RKO (cell line): ENCODE measurements at regions not wholly inside any gene's neighbourhood (a gene's known extent, or its start where the extent isn't known, plus 50 kb on each side); places are given as distances from the start of the nearest gene placed in this dataset.
"Not testable (repeated sequence)": the region's sequence is repeated elsewhere in the genome, so short reads cannot be mapped to it uniquely, and the experiment has no call there.

Source experiments
- DNase-seq: peaks from one replicate; pipeline ENCODE4 v3.0.0-alpha.2; 2016; ENCODE audit warnings: low spot score

DNA sequence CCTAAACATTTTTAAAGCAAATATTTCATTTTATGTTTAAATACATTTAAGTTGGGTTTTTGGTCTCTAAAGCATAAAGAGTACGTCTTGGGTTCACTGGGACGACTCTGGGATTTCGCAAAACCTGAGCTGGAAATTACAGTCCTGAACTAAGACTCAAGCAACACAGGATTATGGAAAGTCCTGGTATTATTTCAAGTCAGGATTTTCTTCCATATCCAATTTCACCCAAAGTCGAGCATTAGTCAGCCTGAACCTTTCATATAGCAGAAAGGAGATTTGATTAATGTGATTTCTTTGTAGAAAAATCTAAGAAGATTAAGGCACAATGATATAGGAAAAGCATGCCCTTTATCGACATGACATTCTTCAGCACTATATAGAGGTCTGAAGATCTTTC lies 100.0 kb downstream of the MTERF1 start:
- DNase-seq: no peak

DNA sequence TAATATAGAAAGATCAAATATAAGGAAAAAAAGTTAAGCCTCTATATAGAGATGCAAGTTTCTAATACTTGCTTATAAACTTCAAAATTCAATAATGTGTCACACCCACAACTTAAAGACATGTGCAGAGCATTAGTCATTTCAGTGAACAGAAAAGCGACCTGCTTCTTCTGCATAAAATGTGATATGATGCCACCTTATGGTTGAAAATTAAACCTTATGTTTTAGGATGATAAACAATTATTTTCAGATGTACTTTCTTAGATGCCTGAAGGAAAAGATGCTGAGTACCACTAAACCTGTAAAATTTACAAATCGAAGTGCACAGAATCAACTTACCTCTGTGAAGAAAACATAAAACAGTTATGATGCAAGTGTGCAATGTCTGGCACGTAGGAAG lies 96.0 kb downstream of the MTERF1 start:
- DNase-seq: peak; percentile 91

DNA sequence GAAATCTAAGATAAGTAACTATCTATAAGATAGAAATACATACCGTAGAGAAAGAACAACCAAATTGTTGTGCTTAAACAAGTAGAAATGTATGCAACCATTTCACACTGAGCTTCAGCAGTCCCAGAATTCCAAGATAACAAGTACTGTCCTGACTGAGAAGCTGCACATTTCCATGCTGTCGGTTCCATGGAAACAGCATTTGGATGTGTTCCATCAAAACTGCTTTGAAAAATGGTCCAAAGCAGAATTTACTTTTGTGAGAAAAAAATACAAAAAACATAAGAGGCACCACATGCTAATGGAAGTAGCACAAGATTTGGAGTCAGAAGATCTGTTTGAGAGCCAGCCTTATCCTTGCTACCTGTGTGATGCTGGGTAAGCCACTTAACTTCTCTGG lies 92.6 kb downstream of the MTERF1 start:
- DNase-seq: no peak

DNA sequence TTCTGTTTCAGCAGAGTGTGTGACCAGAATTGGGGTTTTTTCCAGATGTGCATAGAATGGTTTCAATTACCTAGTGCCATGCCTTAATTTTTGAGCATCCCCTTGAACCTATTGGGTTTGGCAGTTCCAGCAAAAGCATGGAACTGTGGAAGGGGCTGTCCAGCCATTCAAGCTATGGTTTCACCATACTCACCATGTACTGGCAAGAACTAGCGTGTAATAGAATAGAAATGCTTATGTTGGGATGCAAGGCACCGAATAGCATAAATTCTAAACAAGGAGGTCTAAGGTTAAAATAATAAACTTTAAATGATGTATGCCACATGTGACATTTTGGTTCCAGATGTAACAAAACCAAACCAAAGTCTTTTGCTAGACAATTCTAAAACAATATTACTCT lies 91.4 kb downstream of the MTERF1 start:
- DNase-seq: no peak

DNA sequence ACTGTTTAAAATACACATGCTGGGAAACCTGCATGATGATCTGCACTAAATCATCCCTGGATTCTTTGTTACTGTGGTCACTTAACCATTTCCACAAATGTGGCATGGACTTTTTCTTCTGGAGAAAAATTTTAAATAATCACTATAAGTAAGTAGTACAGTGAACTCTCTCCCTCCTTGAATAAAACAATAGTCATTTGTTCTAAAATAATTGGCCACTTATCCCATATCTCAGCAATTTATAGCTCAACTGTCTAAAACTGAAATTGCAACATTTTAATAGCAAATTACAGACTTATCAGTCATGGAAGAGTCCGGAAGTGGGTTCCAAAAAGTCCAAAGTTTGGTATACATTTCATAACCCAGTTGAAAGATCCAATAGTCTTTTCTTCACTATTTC lies 90.9 kb downstream of the MTERF1 start:
- DNase-seq: no peak

DNA sequence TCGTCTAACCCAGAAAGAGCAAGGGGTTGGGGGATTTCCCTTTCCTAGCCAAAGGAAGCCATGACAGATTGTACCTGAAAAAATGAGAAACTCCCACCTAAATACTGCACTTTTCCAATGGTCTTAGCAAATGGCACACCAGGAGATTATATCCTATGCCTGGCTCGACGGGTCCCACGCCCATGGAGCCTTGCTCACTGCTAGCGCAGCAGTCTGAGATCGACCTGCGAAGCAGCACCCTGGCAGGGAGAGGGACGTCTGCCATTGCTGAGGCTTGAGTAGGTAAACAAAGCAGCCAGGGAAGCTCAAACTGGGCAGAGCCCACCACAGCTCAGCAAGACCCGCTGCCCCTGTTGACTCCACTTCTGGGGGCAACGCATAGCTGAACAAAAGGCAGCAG lies 89.9 kb downstream of the MTERF1 start:
- not testable (repeated sequence) for DNase-seq

DNA sequence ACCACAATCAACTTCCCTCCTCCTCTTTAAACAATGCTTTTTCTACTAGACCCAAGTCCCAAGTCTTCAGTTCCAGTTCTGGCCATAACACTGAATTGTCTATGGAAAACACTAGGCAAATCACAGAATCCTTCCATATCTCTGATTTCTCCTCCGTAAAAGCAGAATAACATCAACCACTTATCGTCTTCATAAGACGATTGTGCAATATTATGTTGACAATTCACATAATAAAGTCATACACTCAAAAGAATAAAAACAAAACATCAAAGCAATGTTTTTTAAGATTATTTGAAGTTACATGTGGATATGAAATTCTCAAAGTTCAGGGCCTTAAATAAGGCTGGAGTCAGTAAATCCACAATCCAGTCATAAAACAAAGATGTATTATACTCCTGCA lies 84.4 kb downstream of the MTERF1 start:
- DNase-seq: no peak

DNA sequence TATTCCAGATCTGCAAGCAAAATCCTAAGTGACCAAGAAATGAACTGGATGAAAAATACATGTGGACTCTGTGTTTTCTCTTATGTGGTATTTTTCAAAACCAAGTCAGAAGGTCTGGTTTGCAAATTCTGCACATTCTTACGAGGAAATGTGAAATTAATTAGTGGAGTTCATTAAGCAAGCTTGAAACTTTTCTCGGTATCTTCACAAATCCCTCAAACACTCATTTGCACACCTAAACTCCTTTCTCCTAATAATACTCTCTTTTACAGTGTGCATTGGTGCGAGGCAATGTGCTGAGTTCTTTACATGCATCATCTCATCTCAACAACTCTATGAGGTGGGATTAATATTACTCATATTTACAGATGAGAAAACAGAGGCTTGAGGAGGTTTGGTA lies 82.1 kb downstream of the MTERF1 start:
- DNase-seq: no peak

DNA sequence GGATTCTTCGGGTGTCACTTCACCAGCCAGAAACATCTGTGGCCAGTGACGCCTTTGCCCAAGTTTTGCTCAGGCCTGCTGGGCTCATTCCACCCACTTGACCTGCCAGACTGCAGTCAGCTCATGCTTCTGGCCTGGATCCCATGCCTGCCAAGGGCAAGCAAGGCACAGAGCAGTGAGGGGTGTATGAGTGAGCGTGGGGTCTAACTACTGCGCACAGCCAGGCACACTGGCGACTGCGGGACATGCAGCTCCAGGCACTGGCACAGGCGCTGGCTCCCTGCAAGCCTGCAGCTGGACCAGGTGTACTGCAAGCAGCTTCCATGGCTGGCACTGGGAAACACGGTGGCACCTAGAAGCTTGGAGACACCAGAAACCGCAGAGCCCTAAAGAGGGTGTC lies 80.1 kb downstream of the MTERF1 start:
- no peak for DNase-seq

DNA sequence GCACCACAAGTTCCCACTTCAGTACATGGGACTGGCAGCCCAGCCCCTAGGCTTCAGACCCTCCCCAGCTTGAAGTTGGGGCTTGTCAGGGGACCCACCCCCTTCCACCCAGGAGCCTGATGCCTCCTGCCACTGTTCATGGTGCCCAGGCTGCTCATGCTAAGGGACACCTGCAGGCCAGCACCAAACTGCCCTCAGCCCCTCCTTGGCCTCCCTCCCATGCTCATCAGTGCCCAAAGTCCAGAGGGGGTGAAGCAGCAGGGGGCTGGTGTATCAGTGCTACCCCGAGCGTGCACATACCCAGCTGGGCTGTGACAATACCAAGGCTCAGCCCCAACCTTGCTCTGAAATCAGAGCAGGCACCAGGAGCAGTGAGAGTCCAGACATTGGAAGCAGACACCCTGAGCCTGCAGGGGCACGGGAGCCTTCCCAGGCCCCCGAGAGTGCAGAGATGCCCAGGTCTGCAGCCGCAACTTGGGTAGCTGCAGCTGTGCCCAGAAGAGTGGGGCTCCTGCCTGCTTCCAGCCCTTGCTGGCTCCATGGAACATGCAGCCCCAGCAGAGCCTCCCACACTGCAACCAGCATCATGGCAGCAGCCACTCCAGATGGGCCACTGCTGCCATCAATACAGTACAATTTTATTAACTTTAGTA lies 79.0 kb downstream of the MTERF1 start:
- DNase-seq: no peak

DNA sequence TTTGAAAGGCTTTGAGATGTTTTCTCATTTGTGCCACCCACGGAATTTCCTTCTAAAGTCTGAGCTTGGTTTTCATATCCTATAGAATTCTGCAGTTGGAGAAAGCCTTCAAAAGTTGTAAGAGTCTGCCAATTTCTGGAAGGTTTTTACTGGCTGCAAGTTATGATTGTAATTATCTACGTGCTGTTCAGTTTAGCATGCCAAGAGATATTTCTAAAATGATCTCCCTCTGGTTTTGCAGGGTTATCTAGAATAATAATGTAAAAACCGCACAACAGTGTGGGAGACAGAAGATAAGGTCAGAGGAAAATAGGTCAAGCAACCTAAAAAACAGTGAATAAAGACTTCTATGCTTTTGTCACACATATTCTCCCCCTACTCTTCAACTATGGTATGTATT lies 69.3 kb downstream of the MTERF1 start:
- DNase-seq: no peak

DNA sequence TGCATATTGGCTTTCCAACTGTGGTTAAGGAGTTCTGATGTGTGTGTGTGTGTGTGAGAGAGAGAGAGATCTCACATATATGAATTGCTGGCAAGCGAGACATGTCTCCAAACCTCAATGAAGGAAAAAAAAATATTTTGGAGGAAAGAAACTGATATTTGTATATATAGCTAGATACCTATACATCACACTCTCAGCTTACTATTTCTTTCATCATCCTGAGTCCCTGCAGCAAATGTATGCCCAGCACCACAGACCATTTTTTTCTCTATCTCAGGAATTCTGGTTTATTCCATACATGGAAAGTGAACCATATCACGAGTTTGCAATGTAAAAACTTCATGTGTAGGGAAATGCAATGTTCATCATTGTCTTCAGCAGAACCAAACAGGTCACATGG lies 68.9 kb downstream of the MTERF1 start:
- DNase-seq: no peak

DNA sequence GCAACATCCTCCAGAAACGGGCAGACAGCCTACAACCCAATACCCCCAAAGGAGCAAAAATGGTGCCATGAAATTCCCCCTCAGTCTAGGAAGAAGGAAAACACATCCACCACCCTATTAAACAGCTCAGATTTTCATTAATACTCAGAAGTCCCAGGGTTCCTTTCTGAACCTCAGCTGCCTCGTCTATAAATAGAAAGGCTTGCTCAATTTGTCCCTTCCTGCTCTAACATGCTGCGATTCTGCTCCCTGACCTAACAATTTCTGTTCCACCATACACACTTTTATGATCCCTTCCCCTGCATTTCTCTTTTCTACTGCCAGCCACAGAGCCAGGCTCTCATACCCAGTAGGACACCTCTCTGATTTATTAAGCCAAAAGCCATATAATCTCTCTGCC lies 68.1 kb downstream of the MTERF1 start:
- no peak for DNase-seq

DNA sequence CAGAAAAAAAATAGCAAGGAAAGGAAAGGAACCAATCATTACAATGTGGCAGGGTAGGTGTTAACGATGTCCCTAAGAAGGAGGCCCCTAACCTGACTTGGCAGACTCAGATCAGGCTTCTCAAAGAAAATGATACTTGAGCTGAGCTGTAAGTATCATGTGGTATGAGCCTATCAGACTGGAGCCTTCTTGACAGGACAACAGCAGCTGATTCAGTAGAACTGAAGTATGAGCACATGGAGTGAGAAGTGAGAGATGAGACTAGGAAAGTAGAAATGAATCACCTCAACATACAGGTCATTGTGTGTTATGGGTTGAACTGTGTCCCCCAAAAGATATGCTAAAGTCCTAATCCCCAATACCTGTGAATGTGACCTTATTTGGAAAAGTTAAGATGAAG lies 66.3 kb downstream of the MTERF1 start:
- DNase-seq: no peak
